Neuron (in vitro differentiated cells): ENCODE measurements at regions not wholly inside any gene's neighbourhood (a gene's known extent, or its start where the extent isn't known, plus 50 kb on each side); places are given as distances from the start of the nearest gene placed in this dataset.
A peak's percentile ranks its signal among the peaks of the same experiment; 100 is the strongest.
"Not testable (repeated sequence)": the region's sequence is repeated elsewhere in the genome, so short reads cannot be mapped to it uniquely, and the experiment has no call there.

Experiments
- H2AFZ ChIP-seq: one replicate; pipeline ENCODE4 v1.6.1; 2013; ENCODE audit warnings: low read depth, mild to moderate bottlenecking, inconsistent platforms, low read length, moderate library complexity
- H3K27me3 ChIP-seq: one replicate; pipeline ENCODE4 v1.6.1; 2013; ENCODE audit warnings: low read length; ENCODE audit not compliant: insufficient read depth
- H3K36me3 ChIP-seq: one replicate; pipeline ENCODE4 v1.6.1; 2013; ENCODE audit warnings: low read length; ENCODE audit not compliant: insufficient read depth
- H3K4me1 ChIP-seq: one replicate; pipeline ENCODE4 v1.6.1; 2013; ENCODE audit warnings: low read length; ENCODE audit not compliant: insufficient read depth
- H3K4me3 ChIP-seq: 2 replicates; pipeline ENCODE4 v1.5.1; 2013; ENCODE audit warnings: mild to moderate bottlenecking, low read length, moderate library complexity
- H3K9me3 ChIP-seq: one replicate; pipeline ENCODE4 v1.6.1; 2013; ENCODE audit warnings: low read length

DNA sequence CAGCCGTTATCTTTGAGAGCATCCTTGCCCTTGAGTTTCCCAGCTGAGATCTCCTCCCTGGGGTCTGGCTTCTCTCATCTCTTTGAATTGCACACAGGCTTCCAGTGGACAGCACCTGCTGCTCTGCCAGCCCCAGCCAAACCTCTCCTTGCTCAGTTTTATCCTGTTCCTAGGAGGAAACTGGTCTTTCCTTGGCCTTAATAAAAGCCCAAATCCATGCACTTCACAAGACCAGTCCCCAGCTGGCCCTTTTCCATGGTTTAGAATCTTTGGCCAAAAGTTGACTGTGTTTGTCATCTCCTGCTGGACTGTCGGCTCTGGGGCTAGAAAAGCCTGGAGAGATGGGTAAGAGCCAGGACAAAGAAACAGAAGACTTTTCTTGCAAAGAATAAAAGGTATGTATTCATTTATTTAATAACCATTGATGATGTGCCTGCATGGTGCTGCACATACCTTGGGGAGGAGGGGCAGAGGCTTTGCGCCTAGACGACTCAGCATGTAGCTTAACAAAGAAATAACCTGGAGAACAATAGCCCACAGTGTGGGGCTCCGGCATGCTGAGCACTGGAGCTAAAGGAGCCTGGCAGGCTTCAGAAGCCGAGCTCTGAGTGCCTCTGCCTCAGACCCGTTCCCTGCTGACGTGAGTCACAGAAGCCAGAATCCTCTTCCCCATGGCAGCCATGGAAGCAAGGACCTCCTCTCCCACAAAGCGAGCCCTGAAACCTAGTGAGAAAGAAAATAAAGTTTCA is 319.3 kb upstream of the B3GAT1 start:
- Histone ChIP-seq H3K4me1 (peaks cover 13% of the 10 kb centered on the region), H3K27me3 (no peaks in the 10 kb centered on the region), H3K4me3 (no peak overlapping the region)

DNA sequence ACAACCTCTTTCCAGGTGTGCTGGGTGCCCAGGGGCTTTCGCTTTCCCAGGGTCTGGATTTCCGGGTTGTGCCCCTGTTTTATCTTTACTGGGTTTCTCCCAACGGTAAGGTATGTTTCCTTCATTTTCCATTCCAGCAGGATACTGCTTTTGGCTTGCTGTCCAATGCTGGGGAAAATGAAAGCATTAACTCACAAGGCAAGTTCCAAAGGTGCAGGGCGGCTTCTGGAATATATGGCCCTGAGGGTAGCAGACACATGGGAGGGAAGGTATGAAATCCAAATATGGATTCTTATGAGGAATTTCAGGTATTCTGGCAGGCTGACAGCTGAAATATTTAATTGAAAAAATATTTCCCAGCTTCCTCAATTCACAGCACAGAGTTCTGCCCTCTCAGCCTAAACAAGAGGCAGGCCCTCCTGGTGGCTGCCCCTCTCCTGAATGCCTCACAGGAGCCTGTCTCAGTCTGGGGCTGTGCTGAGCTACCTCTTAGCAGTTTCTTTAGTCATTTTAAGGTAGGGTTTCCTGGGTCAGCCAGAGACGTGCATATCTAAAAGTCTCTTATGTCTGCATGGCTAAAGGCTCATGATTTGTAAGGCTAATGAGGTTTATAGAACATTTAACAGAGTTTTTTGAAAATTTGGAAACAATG is 318.6 kb upstream of the B3GAT1 start:
- no peak overlapping the region for H3K4me3 ChIP-seq
- no peak overlapping the region for H2AFZ ChIP-seq
- H3K9me3 ChIP-seq, result no peaks in the 10 kb centered on the region
- no peaks in the 10 kb centered on the region for H3K27me3 ChIP-seq
- no peaks in the 10 kb centered on the region for H3K36me3 ChIP-seq
- peaks cover 13% of the 10 kb centered on the region for H3K4me1 ChIP-seq

More for the DNA sequence above, 319.3 kb upstream of the B3GAT1 start:
- Histone ChIP-seq H3K9me3 (no peaks in the 10 kb centered on the region), H3K36me3 (no peaks in the 10 kb centered on the region), H2AFZ (peak overlapping the region; percentile 33)

DNA sequence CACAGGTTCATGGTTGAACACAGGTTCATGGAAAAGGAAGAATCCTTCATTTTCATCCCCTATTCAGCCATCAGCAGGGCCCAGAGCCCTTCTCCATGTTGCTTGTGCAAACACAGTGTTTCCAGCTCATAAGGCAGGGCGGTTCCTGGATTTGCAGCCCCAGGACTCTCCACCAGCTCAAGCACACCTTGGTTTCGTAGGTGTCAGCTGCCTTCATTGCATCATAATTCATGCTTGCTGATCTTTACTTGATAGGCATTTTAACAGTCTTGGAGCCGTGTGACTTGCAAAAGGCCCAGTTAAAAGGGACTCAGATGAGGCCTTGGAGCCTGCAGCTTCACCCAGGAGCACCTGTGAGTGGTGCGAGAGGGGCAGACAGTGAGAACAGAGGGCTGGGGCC is 318.1 kb upstream of the B3GAT1 start:
- Histone ChIP-seq H3K27me3 (no peaks in the 10 kb centered on the region), H2AFZ (no peak overlapping the region), H3K4me3 (no peak overlapping the region), H3K4me1 (peaks cover 13% of the 10 kb centered on the region), H3K9me3 (no peaks in the 10 kb centered on the region), H3K36me3 (no peaks in the 10 kb centered on the region)

DNA sequence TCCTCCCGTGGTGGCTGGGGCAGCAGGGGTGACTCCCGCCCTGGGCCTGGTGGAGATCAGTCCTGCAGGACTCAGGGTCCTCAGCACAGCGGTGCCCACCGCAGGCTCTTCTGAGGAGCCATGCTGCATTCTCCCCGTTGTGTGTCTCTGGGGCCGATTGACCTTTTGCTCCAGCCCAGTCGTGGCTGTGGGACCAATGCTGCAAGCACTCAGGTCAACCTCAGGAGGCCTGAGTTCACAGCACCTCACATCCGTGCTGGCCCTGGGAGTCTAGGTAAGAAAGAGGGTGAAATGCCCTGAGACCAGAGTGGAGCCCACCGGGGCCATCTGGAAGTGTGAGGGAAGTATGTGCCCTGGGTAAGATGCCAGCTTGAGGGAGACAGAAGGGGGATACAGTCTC is 316.1 kb upstream of the B3GAT1 start:
- H3K9me3 ChIP-seq, result no peaks in the 10 kb centered on the region

DNA sequence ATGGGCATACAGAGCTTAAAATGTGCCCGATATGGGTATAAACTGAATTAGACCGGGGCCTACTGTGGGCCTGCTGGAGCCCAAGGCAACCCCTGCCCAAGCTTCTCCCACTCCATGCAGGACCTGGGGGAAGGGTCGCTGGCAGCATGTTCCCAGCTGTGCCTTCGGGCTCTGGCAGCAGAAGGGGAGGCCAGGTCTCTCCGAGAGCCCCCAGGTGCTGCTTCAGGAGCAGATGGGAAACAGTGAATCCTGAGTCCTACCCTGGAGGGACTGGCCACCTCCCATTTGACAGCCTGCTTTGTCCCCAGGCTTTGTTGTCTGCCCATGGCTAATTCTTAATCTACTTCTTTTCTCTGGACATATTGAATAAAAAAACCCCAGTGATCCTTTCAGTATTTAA is 315.6 kb upstream of the B3GAT1 start:
- H3K9me3 ChIP-seq, result no peaks in the 10 kb centered on the region
- H3K27me3 ChIP-seq, result no peaks in the 10 kb centered on the region
- H3K4me3 ChIP-seq, result no peak overlapping the region
- H3K36me3 ChIP-seq, result no peaks in the 10 kb centered on the region
- no peak overlapping the region for H2AFZ ChIP-seq
- H3K4me1 ChIP-seq, result peaks cover 13% of the 10 kb centered on the region

More for the DNA sequence above, 316.1 kb upstream of the B3GAT1 start:
- H3K4me1 ChIP-seq, result peaks cover 13% of the 10 kb centered on the region
- H2AFZ ChIP-seq, result no peak overlapping the region
- no peak overlapping the region for H3K4me3 ChIP-seq
- H3K27me3 ChIP-seq, result no peaks in the 10 kb centered on the region
- no peaks in the 10 kb centered on the region for H3K36me3 ChIP-seq

DNA sequence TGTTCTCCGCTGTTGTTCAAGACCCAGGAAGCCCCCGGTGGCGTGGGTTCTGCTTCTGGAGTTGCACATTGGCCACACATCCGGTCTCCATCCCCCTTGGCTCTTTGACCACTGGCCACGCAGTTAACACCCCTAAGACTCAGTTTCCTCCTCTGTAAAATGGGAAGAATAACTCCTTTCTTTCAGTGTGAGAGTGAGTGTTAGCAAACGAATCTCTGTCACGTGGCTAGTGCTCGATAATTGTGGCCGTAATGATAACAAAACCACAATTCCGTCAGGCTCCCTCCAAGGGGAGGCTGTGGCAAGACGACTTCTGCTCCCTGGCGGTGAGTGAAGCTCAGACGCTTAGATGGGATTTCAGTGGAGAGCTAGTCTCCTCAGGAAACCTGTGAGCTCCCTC is 315.2 kb upstream of the B3GAT1 start:
- H3K36me3 ChIP-seq, result no peaks in the 10 kb centered on the region
- no peaks in the 10 kb centered on the region for H3K27me3 ChIP-seq
- H3K4me1 ChIP-seq, result peaks cover 13% of the 10 kb centered on the region
- H3K4me3 ChIP-seq, result no peak overlapping the region
- H2AFZ ChIP-seq, result no peak overlapping the region
- no peaks in the 10 kb centered on the region for H3K9me3 ChIP-seq

DNA sequence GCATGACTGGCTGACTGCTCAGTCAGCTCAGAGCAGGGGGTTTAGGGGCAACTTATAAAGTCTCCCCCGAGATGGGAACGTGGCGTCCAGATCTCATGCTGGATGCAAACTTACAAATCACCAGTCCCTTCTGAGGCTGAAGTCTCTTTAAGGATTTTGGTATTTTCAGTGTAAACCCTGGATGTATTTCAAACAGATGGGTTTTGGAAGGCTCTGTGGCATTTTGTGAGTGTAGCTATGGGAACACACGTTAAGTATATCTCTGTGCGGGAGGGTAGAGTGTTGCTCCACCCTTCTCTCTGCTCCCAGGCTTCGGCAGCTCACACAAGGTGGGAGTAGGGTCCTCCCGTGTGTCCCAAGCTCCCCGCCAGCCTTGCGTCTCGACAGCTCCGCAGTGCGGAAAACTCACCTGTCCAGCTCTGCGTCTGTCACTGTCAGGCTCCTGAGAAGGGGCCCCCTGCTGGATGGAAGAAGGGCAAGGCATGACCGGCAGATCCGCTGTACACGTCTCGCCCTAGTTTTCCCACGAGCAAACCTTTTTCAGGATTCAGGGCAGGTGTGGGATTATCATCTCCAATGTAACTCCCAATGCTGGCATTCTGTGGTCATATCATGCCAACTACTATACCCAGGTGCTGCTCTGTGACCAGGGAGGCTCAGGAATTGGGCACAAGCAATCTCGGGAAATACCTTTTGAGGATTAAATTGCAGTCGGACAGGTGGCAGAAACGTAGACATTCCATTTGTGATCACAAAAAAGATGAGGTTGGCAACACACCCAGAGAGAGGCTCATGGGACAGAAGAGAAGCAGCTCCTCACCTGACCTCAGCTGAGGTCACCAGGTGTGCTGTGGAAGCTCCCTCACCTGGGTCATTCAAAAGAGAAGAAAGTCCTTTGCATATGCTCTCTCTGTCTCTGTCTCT is 313.9 kb upstream of the B3GAT1 start:
- peaks cover 3% of the 10 kb centered on the region for H3K4me1 ChIP-seq
- no peak overlapping the region for H3K4me3 ChIP-seq
- H3K36me3 ChIP-seq, result no peaks in the 10 kb centered on the region
- H3K9me3 ChIP-seq, result no peaks in the 10 kb centered on the region
- no peaks in the 10 kb centered on the region for H3K27me3 ChIP-seq
- H2AFZ ChIP-seq, result no peak overlapping the region

DNA sequence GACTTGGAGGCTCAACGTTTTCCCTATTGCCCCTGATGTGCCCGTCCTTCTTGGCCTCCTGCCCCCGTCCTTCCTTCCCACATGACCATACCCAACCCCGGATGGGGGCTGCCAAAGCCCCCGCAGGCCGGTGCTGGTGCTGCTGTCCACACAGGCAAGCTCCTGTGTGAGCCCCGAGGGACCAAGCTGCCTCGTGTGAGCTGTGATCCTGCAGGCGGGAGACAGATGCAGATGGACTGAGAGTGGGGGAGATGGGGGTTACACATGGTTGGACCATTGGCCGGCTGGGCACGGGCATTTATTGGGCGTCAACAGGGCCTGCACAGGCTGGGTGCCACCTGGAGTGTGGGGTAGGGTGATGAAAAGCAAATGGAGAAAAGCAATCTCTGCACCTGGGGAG is 313.2 kb upstream of the B3GAT1 start:
- no peak overlapping the region for H3K4me3 ChIP-seq
- H3K4me1 ChIP-seq, result no peaks in the 10 kb centered on the region
- H3K9me3 ChIP-seq, result no peaks in the 10 kb centered on the region
- H3K36me3 ChIP-seq, result no peaks in the 10 kb centered on the region
- H2AFZ ChIP-seq, result no peak overlapping the region
- H3K27me3 ChIP-seq, result no peaks in the 10 kb centered on the region

DNA sequence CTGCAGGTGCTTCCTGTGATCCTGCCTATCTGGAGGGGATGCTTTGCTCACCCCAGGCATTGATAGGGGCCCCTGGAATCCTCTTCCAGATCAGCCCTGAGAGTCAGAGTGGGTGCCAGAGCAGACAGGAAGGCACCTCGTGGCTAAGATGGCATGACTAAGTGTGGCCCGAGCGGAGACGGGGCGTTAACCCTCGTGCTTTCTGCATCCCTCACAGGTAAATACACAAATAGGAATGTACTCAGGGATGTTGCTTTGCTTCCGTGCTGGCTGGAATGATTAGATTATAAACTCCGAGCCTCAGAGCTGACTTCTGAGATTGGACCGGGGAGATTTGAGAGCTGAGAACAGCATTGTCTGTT is 312.7 kb upstream of the B3GAT1 start:
- no peaks in the 10 kb centered on the region for H3K36me3 ChIP-seq
- no peaks in the 10 kb centered on the region for H3K9me3 ChIP-seq
- no peak overlapping the region for H2AFZ ChIP-seq
- H3K4me1 ChIP-seq, result no peaks in the 10 kb centered on the region
- no peaks in the 10 kb centered on the region for H3K27me3 ChIP-seq
- no peak overlapping the region for H3K4me3 ChIP-seq

DNA sequence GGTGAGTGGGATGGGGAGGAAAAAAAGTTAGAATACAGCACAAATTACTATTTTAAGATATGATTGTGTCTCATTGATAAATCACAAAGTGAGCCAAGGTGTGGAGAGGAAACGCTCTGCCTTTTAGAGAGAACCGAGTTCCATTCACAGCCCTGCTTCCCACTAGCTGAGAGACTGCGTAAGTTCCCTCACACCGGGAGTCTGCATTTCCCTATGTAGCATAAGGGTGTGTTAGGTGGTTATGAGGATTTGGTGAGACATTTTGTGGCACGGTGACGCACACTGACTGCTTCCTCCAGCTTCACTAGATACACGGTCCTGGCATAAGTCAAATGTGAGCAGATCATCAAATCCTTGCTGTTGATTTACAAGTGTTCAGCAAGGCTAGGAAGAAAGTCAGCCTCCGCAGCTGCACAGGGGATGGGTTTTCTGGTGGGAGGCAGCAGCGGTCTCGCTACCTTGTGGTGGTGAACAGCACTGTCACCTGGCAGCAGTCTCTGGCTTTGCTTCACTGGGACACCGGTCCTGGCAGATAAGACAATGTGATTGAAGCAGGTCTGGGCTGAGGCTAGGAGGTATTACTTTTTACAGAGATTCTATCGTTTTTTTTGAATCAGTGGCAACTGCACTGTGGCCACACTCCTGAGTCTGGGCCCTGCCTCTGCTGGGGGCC is 312.2 kb upstream of the B3GAT1 start:
- Histone ChIP-seq H2AFZ (no peak overlapping the region), H3K27me3 (no peaks in the 10 kb centered on the region), H3K36me3 (no peaks in the 10 kb centered on the region), H3K4me3 (no peak overlapping the region), H3K4me1 (no peaks in the 10 kb centered on the region), H3K9me3 (no peaks in the 10 kb centered on the region)

DNA sequence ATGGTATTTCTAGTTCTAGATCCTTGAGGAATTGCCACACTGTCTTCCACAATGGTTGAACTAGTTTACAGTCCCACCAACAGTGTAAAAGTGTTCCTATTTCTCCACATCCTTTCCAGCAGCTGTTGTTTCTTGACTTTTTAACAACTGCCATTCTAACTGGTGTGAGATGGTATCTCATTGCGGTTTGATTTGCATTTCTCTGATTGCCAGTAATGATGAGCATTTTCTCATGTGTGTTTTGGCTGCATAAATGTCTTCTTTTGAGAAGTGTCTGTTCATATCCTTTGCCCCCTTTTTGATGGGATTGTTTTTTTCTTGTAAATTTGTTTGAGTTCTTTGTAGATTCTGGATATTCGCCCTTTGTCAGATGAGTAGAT is 308.6 kb upstream of the B3GAT1 start:
- H3K36me3 ChIP-seq, H3K9me3 ChIP-seq, H3K4me3 ChIP-seq, H3K27me3 ChIP-seq, H2AFZ ChIP-seq, H3K4me1 ChIP-seq: not testable (repeated sequence)

DNA sequence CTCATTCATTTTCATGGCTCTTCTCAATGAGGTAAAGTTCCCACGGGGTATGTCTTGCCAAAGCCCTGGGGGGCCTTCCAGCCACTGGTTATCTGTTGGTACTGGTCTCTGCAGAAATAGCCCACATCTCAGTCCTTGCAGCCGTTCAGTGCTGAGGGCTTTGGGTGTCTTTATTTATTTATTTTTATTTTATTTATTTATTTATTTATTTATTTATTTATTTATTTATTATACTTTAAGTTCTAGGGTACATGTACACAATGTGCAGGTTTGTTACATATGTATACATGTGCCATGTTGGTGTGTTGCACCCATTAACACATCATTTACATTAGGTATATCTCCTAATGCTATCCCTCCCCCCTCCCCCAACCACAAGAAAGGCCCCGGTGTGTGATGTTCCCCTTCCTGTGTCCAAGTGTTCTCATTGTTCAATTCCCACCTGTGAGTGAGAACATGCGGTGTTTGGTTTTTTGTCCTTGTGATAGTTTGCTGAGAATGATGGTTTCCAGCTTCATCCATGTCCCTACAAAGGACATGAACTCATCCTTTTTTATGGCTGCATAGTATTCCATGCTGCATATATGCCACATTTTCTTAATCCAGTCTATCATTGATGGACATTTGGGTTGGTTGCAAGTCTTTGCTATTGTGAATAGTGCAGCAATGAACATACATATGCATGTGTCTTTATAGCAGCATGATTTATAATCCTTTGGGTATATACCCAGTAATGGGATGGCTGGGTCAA is 308.1 kb upstream of the B3GAT1 start:
- not testable (repeated sequence) for H2AFZ ChIP-seq, H3K36me3 ChIP-seq, H3K27me3 ChIP-seq, H3K4me3 ChIP-seq, H3K4me1 ChIP-seq, H3K9me3 ChIP-seq
